Memory B cell (primary cell): ENCODE measurements at regions not wholly inside any gene's neighbourhood (a gene's known extent, or its start where the extent isn't known, plus 50 kb on each side); places are given as distances from the start of the nearest gene placed in this dataset.

Experiments
- ATAC-seq: fragments of 150-1000 bp; cut with Tn5 transposase; 2 replicates; pipeline ENCODE4 v1.10.0; 2021; ENCODE audit warnings: low read depth, mild to moderate bottlenecking, moderate library complexity
- DNase-seq, 2 donors: peaks; one replicate each; pipeline ENCODE4 v3.0.0; 2022; ENCODE audit warnings: low spot score in 2 of 2
- H3K27ac Mint-ChIP-seq: one replicate; pipeline ENCODE4 v1.8.0; 2022; ENCODE audit warnings: mild to moderate bottlenecking, moderate library complexity, mixed read lengths
- H3K27me3 Mint-ChIP-seq: one replicate; pipeline ENCODE4 v1.8.0; 2022; ENCODE audit warnings: mixed read lengths
- H3K36me3 Mint-ChIP-seq: one replicate; pipeline ENCODE4 v1.8.0; 2022; ENCODE audit warnings: mild to moderate bottlenecking, mixed read lengths
- H3K4me1 Mint-ChIP-seq: one replicate; pipeline ENCODE4 v1.8.0; 2022; ENCODE audit warnings: mixed read lengths
- H3K4me3 Mint-ChIP-seq: one replicate; pipeline ENCODE4 v1.8.0; 2022; ENCODE audit warnings: mild to moderate bottlenecking, moderate library complexity, mixed read lengths
- H3K9me3 Mint-ChIP-seq: one replicate; pipeline ENCODE4 v1.8.0; 2022; ENCODE audit warnings: mixed read lengths

DNA sequence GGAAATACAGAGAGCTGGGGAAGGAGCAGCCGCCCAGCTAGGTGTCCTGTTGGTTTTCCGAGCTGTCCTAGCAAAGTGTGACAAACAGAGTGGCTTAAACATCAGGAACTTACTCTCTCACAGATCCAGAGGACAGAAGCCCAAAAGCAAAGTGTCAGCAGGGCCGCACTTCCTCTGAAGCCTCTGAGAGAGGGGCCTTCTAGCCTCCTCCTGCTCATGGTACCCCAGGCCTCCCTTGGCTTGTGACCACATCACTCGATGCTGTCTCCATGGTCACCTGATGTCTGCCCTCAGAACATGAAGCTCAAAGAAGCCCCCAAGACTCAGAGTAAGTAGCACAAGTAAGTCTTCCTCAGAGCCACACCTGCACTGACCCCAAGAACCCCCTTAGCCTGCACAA, 650.5 kb upstream of the ID2 start:
- H3K27ac Mint-ChIP-seq, result no peak overlapping the region
- ATAC-seq (no peak), DNase-seq (no peak)
- H3K4me3 Mint-ChIP-seq, result no peak overlapping the region
- no peaks in the 10 kb centered on the region for H3K9me3 Mint-ChIP-seq
- H3K36me3 Mint-ChIP-seq, result no peaks in the 10 kb centered on the region
- no peaks in the 10 kb centered on the region for H3K4me1 Mint-ChIP-seq
- peaks cover 8% of the 10 kb centered on the region for H3K27me3 Mint-ChIP-seq

DNA sequence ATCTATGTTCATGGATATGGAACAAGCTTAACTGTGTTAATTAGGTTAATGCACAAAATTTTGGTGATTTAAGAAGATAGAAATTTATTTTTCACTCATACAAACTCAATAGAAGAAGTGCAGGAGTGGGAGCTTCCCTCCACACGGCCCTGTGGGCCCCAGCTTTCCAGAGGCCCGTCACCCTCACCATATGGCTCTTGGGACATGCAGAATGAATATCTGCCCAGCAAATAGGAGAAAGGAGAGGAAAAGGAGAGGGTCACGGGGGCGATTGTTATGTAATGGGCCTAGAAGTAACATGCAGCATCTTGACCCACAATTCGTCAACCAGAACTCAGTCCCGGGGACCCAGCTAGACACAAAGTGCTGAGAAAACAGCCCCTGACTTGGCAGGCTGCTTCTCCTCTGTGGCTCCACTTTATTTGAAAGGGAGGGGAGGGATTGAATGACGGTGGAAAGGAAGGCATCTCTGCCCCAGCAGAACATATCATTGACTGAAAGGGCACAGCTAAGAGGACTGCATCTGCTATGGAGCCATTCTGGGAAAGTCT, 648.2 kb upstream of the ID2 start:
- Mint-ChIP-seq H3K27ac (no peak overlapping the region), H3K9me3 (no peaks in the 10 kb centered on the region), H3K36me3 (no peaks in the 10 kb centered on the region), H3K4me1 (no peaks in the 10 kb centered on the region), H3K27me3 (peaks cover 3% of the 10 kb centered on the region), H3K4me3 (no peak overlapping the region)
- ATAC-seq, result no peak
- no peak for DNase-seq

DNA sequence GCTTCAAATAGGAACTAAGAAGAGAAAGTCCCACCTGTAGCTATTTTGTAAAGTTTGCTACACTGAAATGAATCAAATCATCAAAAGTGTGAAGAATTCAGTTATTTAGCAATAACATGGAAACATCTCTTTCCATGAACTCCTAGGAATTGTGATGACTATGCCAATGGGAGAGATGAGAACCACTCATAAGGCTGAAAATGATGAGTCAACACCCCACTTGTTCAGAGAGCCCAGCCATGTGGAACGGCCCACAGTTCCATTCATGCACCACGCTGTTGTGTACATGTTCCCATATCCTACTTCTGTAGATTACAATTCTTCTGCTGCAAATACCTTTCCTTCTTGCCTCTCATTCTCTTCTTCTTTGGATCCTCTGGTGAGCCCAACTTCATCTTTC, 645.5 kb upstream of the ID2 start:
- no peak overlapping the region for H3K4me3 Mint-ChIP-seq
- no peak for ATAC-seq
- no peak overlapping the region for H3K27ac Mint-ChIP-seq
- no peak for DNase-seq
- H3K9me3 Mint-ChIP-seq, result no peaks in the 10 kb centered on the region
- H3K27me3 Mint-ChIP-seq, result peaks cover 2% of the 10 kb centered on the region
- no peaks in the 10 kb centered on the region for H3K36me3 Mint-ChIP-seq
- no peaks in the 10 kb centered on the region for H3K4me1 Mint-ChIP-seq

DNA sequence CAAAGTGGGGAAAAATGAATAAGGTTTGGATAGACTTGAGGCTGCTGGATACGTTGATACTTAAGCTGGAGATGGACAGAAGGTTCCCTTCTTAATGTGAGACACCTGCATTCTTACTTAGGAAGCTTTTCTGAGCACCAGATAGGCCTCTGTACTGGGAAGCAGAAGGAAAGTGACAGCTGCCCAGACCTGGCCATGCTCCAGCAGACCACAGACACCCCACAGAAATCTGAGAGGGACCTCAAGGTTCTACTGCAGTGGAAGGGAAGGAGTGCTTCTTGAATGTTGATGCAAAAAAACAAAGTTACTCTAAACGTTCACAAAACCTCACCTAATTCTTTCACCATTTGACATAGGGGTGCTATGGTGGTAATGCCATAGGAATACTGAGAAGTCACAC, 642.1 kb upstream of the ID2 start:
- H3K27me3 Mint-ChIP-seq, result peaks cover 3% of the 10 kb centered on the region
- ATAC-seq, result no peak
- H3K4me3 Mint-ChIP-seq, result no peak overlapping the region
- H3K27ac Mint-ChIP-seq, result no peak overlapping the region
- H3K9me3 Mint-ChIP-seq, result peaks cover 2% of the 10 kb centered on the region
- no peaks in the 10 kb centered on the region for H3K4me1 Mint-ChIP-seq
- no peak for DNase-seq
- H3K36me3 Mint-ChIP-seq, result no peaks in the 10 kb centered on the region

DNA sequence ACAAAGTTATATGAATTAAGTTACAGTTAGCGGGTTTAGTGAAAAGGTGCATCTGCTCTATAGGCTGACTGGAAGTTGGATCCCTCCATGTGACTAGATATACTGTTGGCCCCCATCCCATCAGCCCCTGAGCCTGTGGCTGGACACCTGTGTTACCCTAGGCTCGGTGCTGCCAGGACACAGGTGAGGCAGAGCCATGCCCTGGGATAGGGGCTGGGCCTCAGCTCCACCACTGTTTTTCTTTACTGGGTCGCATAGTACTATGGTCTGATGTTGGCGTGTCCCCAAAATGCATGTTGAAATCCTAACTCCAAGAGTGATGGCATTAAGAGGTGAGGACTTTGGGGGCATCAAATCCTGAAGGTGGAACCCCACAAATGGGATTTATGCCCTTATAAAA, 638.6 kb upstream of the ID2 start:
- no peak for ATAC-seq
- H3K27me3 Mint-ChIP-seq, result peaks cover 13% of the 10 kb centered on the region
- no peak overlapping the region for H3K27ac Mint-ChIP-seq
- DNase-seq, result no peak
- peaks cover 2% of the 10 kb centered on the region for H3K9me3 Mint-ChIP-seq
- no peaks in the 10 kb centered on the region for H3K4me1 Mint-ChIP-seq
- no peak overlapping the region for H3K4me3 Mint-ChIP-seq
- no peaks in the 10 kb centered on the region for H3K36me3 Mint-ChIP-seq

DNA sequence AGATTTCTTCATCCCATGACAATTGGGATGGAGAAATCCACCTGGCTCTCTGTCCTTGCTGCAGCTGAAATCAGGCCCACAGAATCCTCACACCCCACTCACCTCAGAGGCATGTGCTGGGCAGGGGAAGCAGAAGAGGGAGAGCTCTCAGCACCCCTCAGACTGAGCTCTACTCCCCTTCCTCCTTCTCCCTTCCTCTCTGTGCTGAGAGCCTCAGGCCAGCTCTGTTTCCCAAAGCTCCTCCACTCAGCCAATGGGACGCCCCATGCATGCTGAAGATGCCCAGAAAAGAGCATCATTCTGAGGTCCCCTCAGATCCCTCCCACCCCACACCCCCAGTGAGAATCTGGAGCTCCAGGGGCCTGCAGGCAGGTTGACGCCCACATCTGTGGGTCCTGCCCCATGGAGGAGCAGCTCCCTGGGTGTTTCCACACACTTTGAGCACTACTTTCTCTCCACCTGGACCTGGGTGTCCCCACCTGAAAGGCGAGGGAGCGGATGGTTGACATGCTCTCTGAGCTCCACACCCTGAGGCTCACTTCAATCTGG, 637.7 kb upstream of the ID2 start:
- ATAC-seq, result no peak
- Mint-ChIP-seq H3K36me3 (no peaks in the 10 kb centered on the region), H3K27me3 (peaks cover 17% of the 10 kb centered on the region), H3K27ac (no peak overlapping the region), H3K9me3 (peaks cover 2% of the 10 kb centered on the region), H3K4me1 (no peaks in the 10 kb centered on the region), H3K4me3 (no peak overlapping the region)
- no peak for DNase-seq

DNA sequence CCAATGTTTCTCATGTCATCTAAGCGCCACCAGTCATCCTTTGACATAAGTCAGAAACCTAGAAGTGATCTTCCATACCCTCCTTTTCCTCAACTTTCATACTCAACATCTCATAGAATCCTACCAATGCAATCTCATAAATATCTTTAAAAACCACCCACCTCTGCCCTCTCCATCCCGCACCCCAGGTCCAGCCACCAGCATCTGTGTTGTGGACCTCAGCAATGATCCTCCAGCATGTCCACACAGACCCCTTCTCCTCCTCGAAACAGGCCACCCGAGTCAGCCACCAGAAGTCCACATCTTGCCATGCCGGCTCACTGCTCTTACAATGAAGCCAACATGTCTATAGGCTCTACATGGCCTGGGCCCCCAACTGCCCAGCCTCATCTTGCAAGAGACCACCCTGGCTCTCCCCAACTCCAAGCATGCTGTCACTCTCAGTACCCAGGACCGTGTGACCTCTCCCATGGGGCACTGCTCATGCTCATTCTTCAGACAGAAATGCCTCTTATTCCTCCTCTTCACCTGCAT, 636.7 kb upstream of the ID2 start:
- DNase-seq (no peak), ATAC-seq (no peak)
- Mint-ChIP-seq H3K27me3 (peaks cover 18% of the 10 kb centered on the region), H3K9me3 (peaks cover 2% of the 10 kb centered on the region), H3K4me3 (no peak overlapping the region), H3K27ac (no peak overlapping the region), H3K36me3 (no peaks in the 10 kb centered on the region), H3K4me1 (no peaks in the 10 kb centered on the region)

DNA sequence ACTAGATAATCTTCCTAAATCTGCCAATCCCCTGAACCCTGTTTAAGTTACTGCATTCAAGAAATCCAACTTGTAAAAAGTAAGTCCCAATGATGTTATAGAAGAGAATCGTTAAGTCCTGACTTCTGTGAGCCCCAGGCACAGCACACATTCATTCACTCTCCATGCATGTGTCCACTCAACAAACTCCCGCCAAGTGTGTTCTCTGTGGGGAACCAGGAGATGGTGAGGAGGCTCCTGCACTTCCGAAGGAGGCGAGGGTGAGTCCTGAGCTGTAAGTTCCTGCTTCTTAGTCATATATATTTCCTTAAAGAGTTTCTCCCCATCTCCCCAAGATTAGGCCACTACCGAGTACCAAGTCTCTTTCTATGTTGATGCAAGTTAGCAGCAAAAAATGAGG, 635.0 kb upstream of the ID2 start:
- ATAC-seq (no peak), DNase-seq (no peak)
- Mint-ChIP-seq H3K4me3 (no peak overlapping the region), H3K27ac (no peak overlapping the region), H3K36me3 (no peaks in the 10 kb centered on the region), H3K9me3 (peaks cover under 1% of the 10 kb centered on the region), H3K4me1 (no peaks in the 10 kb centered on the region), H3K27me3 (peaks cover 23% of the 10 kb centered on the region)

DNA sequence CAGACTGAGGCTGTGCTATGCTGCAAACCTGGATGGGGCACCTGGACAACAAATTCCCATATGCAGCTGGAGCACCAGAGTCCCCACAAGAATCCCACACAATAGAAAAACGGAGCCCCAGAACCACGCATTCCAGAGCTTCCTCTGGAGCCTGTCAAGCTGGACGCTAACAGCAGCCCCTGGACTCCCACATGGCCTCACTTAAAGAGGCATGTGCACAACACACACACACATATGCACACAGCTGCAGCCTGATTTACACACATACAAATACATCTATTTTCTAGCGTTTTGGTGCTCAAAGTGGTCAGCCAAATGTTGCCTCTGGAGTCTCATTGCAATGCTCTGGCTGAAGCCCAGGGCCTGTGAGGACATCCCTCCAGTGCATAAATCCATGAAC, 632.7 kb upstream of the ID2 start:
- Mint-ChIP-seq H3K27me3 (peaks cover 23% of the 10 kb centered on the region), H3K4me1 (no peaks in the 10 kb centered on the region), H3K36me3 (no peaks in the 10 kb centered on the region), H3K4me3 (no peak overlapping the region), H3K27ac (no peak overlapping the region), H3K9me3 (no peaks in the 10 kb centered on the region)
- DNase-seq (no peak), ATAC-seq (no peak)

DNA sequence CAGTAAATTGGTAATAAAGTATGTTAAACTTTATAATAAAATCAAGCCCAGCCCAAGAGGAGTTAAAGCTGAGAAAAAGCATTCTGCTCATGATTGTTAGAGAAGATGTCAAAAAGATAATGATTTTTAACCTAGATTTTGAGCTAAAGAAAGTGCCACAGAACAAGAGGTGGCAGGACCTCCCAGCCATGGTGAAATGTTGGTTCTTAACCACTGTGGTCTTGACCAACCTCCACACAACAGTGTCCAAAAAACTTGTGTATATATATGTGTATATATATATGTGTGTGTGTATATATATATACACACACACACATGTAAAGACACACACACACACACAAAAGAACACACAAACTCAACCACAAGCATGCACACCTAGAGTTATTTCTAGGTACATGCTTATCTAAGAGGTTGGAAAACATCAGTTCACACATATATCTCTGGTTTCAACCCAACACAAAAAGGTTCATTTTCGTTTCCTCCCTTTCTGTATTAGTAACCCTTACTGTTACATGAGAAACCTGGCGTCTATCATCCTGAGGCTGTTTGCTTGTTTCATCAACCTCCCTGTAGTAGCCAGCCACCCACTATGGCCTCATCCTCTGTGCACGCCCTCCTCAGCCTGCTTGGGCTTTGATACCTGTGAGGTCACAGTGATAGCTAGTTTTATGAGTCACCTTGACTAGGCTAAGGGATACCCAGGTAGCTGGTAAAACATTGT, 631.8 kb upstream of the ID2 start:
- ATAC-seq, result no peak
- Mint-ChIP-seq H3K36me3 (no peaks in the 10 kb centered on the region), H3K4me1 (no peaks in the 10 kb centered on the region), H3K9me3 (no peaks in the 10 kb centered on the region), H3K27ac (no peak overlapping the region), H3K4me3 (no peak overlapping the region), H3K27me3 (peaks cover 21% of the 10 kb centered on the region)
- no peak for DNase-seq

DNA sequence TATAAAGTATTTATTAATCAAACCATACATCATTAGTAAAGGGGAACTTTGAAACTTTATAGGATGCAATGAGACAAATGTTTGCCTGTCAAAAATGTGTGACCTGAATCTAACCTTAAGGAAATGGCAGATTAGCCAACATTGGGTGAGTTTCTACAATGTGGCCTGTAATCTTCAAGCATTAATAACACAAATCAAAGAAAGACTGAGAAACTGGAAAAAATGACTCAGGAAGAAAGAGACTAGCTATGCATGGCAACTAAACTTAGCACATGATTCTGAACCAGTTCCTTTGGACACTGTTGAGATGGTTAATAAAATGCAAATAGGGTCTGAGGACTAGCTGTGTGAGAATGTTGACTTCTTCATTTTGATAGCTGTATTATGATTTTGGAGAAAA, 628.6 kb upstream of the ID2 start:
- Mint-ChIP-seq H3K36me3 (no peaks in the 10 kb centered on the region), H3K9me3 (peaks cover 3% of the 10 kb centered on the region), H3K4me3 (no peak overlapping the region), H3K27ac (no peak overlapping the region), H3K27me3 (peaks cover 14% of the 10 kb centered on the region), H3K4me1 (peaks cover 2% of the 10 kb centered on the region)
- ATAC-seq (no peak), DNase-seq (no peak)

DNA sequence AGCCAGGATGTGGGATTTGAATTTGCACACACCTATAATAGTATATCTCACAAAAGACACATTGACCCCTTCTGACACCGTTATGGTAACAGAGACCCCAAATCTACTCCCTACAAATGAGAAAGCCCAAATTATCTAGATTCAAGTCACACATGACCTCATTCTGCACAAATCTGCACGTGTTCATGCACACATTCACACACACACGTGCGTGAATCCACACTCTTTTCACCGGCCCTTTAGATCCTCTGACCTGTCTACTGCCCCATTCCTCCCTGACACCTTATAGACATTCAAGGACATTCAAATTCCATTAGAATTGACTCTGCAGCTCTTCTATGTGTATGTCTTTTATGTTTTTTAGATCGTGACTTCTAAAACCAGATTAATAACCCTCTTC, 627.8 kb upstream of the ID2 start:
- ATAC-seq, result no peak
- H3K27ac Mint-ChIP-seq, result no peak overlapping the region

DNA sequence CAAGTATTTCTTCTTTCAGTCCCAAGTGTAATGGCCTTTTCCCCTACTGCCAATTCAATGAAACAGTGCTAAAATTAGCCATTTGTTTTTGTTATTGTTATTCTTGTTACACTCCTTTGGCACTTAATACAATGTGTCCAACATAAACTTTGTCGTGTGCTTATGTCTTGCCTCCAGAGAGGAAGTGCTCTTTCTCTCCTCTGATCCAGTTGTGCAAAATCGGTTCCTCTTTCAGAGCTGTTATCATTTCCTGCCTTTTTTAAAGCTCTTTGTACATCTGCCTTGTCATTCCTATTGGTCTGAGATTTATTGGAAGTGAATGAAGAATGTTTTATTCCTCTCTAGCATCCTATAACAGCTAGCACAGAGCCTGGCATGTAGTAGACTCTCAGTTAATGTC, 623.2 kb upstream of the ID2 start:
- no peaks in the 10 kb centered on the region for H3K36me3 Mint-ChIP-seq
- DNase-seq (no peak), ATAC-seq (no peak)
- H3K27ac Mint-ChIP-seq, result no peak overlapping the region
- peaks cover 2% of the 10 kb centered on the region for H3K27me3 Mint-ChIP-seq
- H3K4me1 Mint-ChIP-seq, result peaks cover 6% of the 10 kb centered on the region
- no peak overlapping the region for H3K4me3 Mint-ChIP-seq
- peaks cover 3% of the 10 kb centered on the region for H3K9me3 Mint-ChIP-seq

More for the DNA sequence above, 627.8 kb upstream of the ID2 start:
- Mint-ChIP-seq H3K36me3 (no peaks in the 10 kb centered on the region), H3K27me3 (peaks cover 10% of the 10 kb centered on the region), H3K4me1 (peaks cover 6% of the 10 kb centered on the region), H3K4me3 (no peak overlapping the region), H3K9me3 (peaks cover 3% of the 10 kb centered on the region)
- no peak for DNase-seq

DNA sequence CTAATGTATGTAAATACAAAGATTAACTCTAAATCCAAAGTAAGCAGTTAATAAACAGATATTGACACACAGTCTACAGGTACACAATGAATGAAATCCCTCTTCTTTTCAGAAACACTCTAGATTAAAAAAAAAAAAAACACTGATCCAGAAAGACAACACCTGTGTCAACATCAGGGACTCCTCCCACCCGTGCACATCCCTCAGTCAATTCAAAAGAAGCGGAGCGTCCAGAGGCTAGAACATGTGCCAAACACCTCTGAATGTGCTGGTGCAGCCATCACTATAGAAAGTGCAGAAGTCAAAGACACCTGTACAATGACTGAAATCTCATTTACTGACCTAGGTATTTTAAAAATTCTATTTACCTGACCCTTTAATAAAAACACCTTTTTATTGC, 622.6 kb upstream of the ID2 start:
- Mint-ChIP-seq H3K4me1 (peaks cover 6% of the 10 kb centered on the region), H3K27me3 (peaks cover 2% of the 10 kb centered on the region), H3K27ac (peak overlapping the region; percentile 8), H3K36me3 (no peaks in the 10 kb centered on the region), H3K4me3 (no peak overlapping the region), H3K9me3 (peaks cover 3% of the 10 kb centered on the region)
- ATAC-seq, result no peak
- DNase-seq, result no peak

DNA sequence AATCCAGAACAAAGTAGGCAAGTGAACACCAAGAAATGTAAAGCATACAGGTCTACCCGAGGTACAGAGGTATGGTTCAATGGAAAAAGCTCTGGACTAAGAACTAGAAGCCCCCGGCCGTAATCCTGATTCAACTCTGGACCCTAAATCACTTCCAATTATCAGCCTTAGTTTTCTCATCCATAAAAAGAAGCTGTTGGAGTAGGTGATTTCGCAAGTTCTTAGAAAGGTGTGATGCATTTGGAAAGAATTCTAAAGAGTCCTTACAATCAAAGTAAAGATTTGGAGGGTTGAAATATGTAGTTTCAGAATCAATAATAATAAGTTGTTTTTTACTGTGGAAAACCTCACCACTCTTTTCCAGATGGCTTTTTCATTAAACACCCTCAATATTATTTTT, 622.1 kb upstream of the ID2 start:
- peaks cover 6% of the 10 kb centered on the region for H3K4me1 Mint-ChIP-seq
- H3K4me3 Mint-ChIP-seq, result no peak overlapping the region
- DNase-seq, result no peak
- no peaks in the 10 kb centered on the region for H3K36me3 Mint-ChIP-seq
- no peak for ATAC-seq
- H3K27ac Mint-ChIP-seq, result no peak overlapping the region
- peaks cover under 1% of the 10 kb centered on the region for H3K27me3 Mint-ChIP-seq
- H3K9me3 Mint-ChIP-seq, result peaks cover 3% of the 10 kb centered on the region
